GM19463 (cell line): ENCODE measurements at regions not wholly inside any gene's neighbourhood (a gene's known extent, or its start where the extent isn't known, plus 50 kb on each side); places are given as distances from the start of the nearest gene placed in this dataset.

Source experiments
- ATAC-seq: cut with Tn5 transposase; IDR thresholded peaks from one replicate; pipeline ENCODE4 v1.9.1; 2021; ENCODE audit warnings: mild to moderate bottlenecking, moderate library complexity; ENCODE audit not compliant: unreplicated experiment

GRCh38 chr5:110027527-110028322 lies 338.0 kb downstream of the MAN2A1 start:
- ATAC-seq = no peak

- ATAC-seq = no peak
Measured at GRCh38 chr5:110031402-110032140, 341.8 kb downstream of the MAN2A1 start.

GRCh38 chr5:110032376-110032775 lies 342.6 kb downstream of the MAN2A1 start:
- no peak for ATAC-seq

- no peak for ATAC-seq
Measured at GRCh38 chr5:110034056-110034600, 344.4 kb downstream of the MAN2A1 start.

- no peak for ATAC-seq
Measured at GRCh38 chr5:110038297-110038997, 348.7 kb downstream of the MAN2A1 start.

GRCh38 chr5:110040178-110040577 lies 350.5 kb downstream of the MAN2A1 start:
- ATAC-seq = no peak

- no peak for ATAC-seq
Measured at GRCh38 chr5:110043025-110043424, 353.3 kb downstream of the MAN2A1 start.

GRCh38 chr5:110045158-110045557 lies 355.4 kb downstream of the MAN2A1 start:
- ATAC-seq = no peak

- ATAC-seq = no peak
Measured at GRCh38 chr5:110048491-110048890, 358.8 kb downstream of the MAN2A1 start.

GRCh38 chr5:110049816-110050215 lies 360.1 kb downstream of the MAN2A1 start:
- no peak for ATAC-seq

GRCh38 chr5:110050640-110051345 lies 361.1 kb downstream of the MAN2A1 start:
- ATAC-seq = no peak

GRCh38 chr5:110053205-110053604 lies 363.5 kb downstream of the MAN2A1 start:
- ATAC-seq = no peak

GRCh38 chr5:110053824-110054223 lies 364.1 kb downstream of the MAN2A1 start:
- peak; percentile 6 for ATAC-seq

GRCh38 chr5:110054240-110054639 lies 364.5 kb downstream of the MAN2A1 start:
- ATAC-seq = peak; percentile 85

- ATAC-seq = no peak
Measured at GRCh38 chr5:110055302-110055701, 365.6 kb downstream of the MAN2A1 start.

- ATAC-seq = no peak
Measured at GRCh38 chr5:110056580-110057114, 366.9 kb downstream of the MAN2A1 start.

- ATAC-seq = no peak
Measured at GRCh38 chr5:110058175-110058574, 368.4 kb downstream of the MAN2A1 start.

- ATAC-seq = no peak
Measured at GRCh38 chr5:110062246-110062645, 372.5 kb downstream of the MAN2A1 start.

- ATAC-seq = no peak
Measured at GRCh38 chr5:110063640-110064602, 374.2 kb downstream of the MAN2A1 start.
